HEK293 (cell line): ENCODE measurements at regions not wholly inside any gene's neighbourhood (a gene's known extent, or its start where the extent isn't known, plus 50 kb on each side); places are given as distances from the start of the nearest gene placed in this dataset.

Experiments used
- CTCF ChIA-PET: fragments of 350-600 bp; formaldehyde crosslinking; extraction: SDS; loops from one replicate; lab custom pipeline; 2021; ENCODE audit warnings: antibody characterized with exemption; lab: Yijun Ruan, JAX
- POLR2A ChIA-PET: fragments of 300-600 bp; formaldehyde crosslinking; extraction: SDS; loops from one replicate; lab custom pipeline; 2020; ENCODE audit warnings: antibody characterized with exemption, inconsistent platforms; lab: Yijun Ruan, JAX
- H3K27ac ChIP-seq: fragments of 200-500 bp; sonication (Bioruptor generic); 2 replicates; pipeline ENCODE4 v1.5.1; 2014; ENCODE audit warnings: low read depth, low read length, control low read depth, inconsistent platforms; ENCODE audit errors: extremely low read depth
- H3K36me3 ChIP-seq, 2 experiments: fragments of 200-500 bp in 1 of 2; sonication (Bioruptor generic) in 1 of 2; 1 replicate in 1 of 2; 2 replicates in 1 of 2; pipeline ENCODE4 v1.5.1; 2014 to 2017; ENCODE audit warnings: inconsistent platforms in 2 of 2, low read length in 2 of 2; ENCODE audit not compliant: control insufficient read depth in 2 of 2, insufficient read depth in 1 of 2
- H3K4me1 ChIP-seq: fragments of 200-500 bp; sonication (Bioruptor generic); 2 replicates; pipeline ENCODE4 v1.5.1; 2014; ENCODE audit warnings: mild to moderate bottlenecking, low read length, inconsistent platforms; ENCODE audit not compliant: control insufficient read depth, insufficient read depth
- H3K4me3 ChIP-seq: 2 replicates; pipeline ENCODE4 v1.5.1; 2011; ENCODE audit warnings: low read depth, mild to moderate bottlenecking, control low read depth, low read length, moderate library complexity
- H3K9me3 ChIP-seq: fragments of 200-500 bp; sonication (Bioruptor generic); 2 replicates; pipeline ENCODE4 v1.5.1; 2014; ENCODE audit warnings: low read depth, low read length, inconsistent platforms; ENCODE audit not compliant: control insufficient read depth, insufficient read depth
- EGR2 ChIP-seq: fragments of 450-650 bp; formaldehyde crosslinking; IDR thresholded peaks from 2 replicates; pipeline ENCODE4 v1.5.1; 2016; ENCODE audit warnings: low read depth, missing biosample characterization, missing genetic modification characterization
- OSR2 ChIP-seq: fragments of 450-650 bp; formaldehyde crosslinking; IDR thresholded peaks from 2 replicates; pipeline ENCODE4 v1.5.1; 2016; ENCODE audit warnings: missing biosample characterization, missing genetic modification characterization
- OVOL3 ChIP-seq: fragments of 450-650 bp; formaldehyde crosslinking; IDR thresholded peaks from 2 replicates; pipeline ENCODE4 v1.5.1; 2016; ENCODE audit warnings: missing biosample characterization, missing genetic modification characterization
- SALL2 ChIP-seq: fragments of 450-650 bp; formaldehyde crosslinking; IDR thresholded peaks from 2 replicates; pipeline ENCODE4 v1.5.0; 2017; ENCODE audit warnings: missing biosample characterization, mild to moderate bottlenecking, missing genetic modification characterization, borderline replicate concordance
- ZNF146 ChIP-seq: fragments of 450-650 bp; formaldehyde crosslinking; IDR thresholded peaks from 2 replicates; pipeline ENCODE4 v1.5.1; 2016; ENCODE audit warnings: missing biosample characterization, missing genetic modification characterization
- ZNF155 ChIP-seq: fragments of 450-650 bp; formaldehyde crosslinking; IDR thresholded peaks from 2 replicates; pipeline ENCODE4 v1.5.1; 2016; ENCODE audit warnings: missing biosample characterization, missing genetic modification characterization
- ZNF16 ChIP-seq: fragments of 450-650 bp; formaldehyde crosslinking; IDR thresholded peaks from 2 replicates; pipeline ENCODE4 v1.5.1; 2016; ENCODE audit warnings: low read depth, missing biosample characterization, missing genetic modification characterization
- ZNF169 ChIP-seq: fragments of 450-650 bp; formaldehyde crosslinking; IDR thresholded peaks from 2 replicates; pipeline ENCODE4 v1.5.1; 2016; ENCODE audit warnings: missing biosample characterization, missing genetic modification characterization
- ZNF24 ChIP-seq: fragments of 450-650 bp; formaldehyde crosslinking; IDR thresholded peaks from 2 replicates; pipeline ENCODE4 v1.5.1; 2016; ENCODE audit warnings: missing biosample characterization, missing genetic modification characterization
- ZNF354C ChIP-seq: fragments of 450-650 bp; formaldehyde crosslinking; IDR thresholded peaks from 2 replicates; pipeline ENCODE4 v1.5.1; 2016; ENCODE audit warnings: missing biosample characterization, missing genetic modification characterization, low read depth, borderline replicate concordance
- ZNF48 ChIP-seq: fragments of 450-650 bp; formaldehyde crosslinking; IDR thresholded peaks from 2 replicates; pipeline ENCODE4 v1.5.1; 2016; ENCODE audit warnings: missing biosample characterization, missing genetic modification characterization
- ZNF530 ChIP-seq: fragments of 450-650 bp; formaldehyde crosslinking; IDR thresholded peaks from 2 replicates; pipeline ENCODE4 v1.5.1; 2016; ENCODE audit warnings: low read depth, missing biosample characterization, missing genetic modification characterization
- ZNF654 ChIP-seq: fragments of 450-650 bp; formaldehyde crosslinking; IDR thresholded peaks from 2 replicates; pipeline ENCODE4 v1.5.1; 2016; ENCODE audit warnings: low read depth, missing biosample characterization, missing genetic modification characterization
- TF ChIP-seq, protein P1 (sequence below): fragments of 450-650 bp; formaldehyde crosslinking; IDR thresholded peaks from 2 replicates; pipeline ENCODE4 v1.5.1; 2016; ENCODE audit warnings: missing biosample characterization, missing genetic modification characterization, low read depth
- TF ChIP-seq, protein P2 (sequence below): fragments of 450-650 bp; formaldehyde crosslinking; IDR thresholded peaks from 2 replicates; pipeline ENCODE4 v1.5.1; 2016; ENCODE audit warnings: missing biosample characterization, missing genetic modification characterization
- TF ChIP-seq, protein P3 (sequence below): fragments of 450-650 bp; formaldehyde crosslinking; IDR thresholded peaks from 2 replicates; pipeline ENCODE4 v1.5.1; 2016; ENCODE audit warnings: missing biosample characterization, missing genetic modification characterization
- TF ChIP-seq, protein P4 (sequence below): fragments of 450-650 bp; formaldehyde crosslinking; IDR thresholded peaks from 2 replicates; pipeline ENCODE4 v1.5.1; 2017; ENCODE audit warnings: missing biosample characterization, missing genetic modification characterization
- TF ChIP-seq, protein P5 (sequence below): fragments of 450-650 bp; formaldehyde crosslinking; IDR thresholded peaks from 2 replicates; pipeline ENCODE4 v1.5.1; 2016; ENCODE audit warnings: missing biosample characterization, missing genetic modification characterization, borderline replicate concordance

DNA sequence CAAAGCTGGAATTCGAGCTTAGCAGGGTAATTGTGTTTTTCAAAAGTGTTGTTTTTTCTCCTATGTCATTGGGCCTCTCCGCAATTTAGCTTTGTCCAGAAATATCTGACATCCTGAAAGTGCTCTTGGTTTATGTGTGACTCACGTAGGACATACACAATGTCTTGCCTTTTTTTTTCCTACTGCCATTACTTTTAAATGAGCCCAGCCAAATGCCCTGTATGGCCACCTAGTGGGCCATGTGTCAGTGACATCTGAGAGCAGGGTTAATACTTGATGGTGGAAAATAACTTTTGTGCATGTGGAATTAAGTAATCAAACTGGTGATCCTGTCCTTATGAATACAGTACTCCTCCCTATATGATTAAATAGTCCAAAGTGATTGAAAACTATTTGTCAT is 1411.1 kb upstream of the TENM3 start (continued):
- TF ChIP-seq, protein P1, sequence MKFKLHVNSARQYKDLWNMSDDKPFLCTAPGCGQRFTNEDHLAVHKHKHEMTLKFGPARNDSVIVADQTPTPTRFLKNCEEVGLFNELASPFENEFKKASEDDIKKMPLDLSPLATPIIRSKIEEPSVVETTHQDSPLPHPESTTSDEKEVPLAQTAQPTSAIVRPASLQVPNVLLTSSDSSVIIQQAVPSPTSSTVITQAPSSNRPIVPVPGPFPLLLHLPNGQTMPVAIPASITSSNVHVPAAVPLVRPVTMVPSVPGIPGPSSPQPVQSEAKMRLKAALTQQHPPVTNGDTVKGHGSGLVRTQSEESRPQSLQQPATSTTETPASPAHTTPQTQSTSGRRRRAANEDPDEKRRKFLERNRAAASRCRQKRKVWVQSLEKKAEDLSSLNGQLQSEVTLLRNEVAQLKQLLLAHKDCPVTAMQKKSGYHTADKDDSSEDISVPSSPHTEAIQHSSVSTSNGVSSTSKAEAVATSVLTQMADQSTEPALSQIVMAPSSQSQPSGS (tag by site-specific recombination): no peak
- TF ChIP-seq, protein P2, sequence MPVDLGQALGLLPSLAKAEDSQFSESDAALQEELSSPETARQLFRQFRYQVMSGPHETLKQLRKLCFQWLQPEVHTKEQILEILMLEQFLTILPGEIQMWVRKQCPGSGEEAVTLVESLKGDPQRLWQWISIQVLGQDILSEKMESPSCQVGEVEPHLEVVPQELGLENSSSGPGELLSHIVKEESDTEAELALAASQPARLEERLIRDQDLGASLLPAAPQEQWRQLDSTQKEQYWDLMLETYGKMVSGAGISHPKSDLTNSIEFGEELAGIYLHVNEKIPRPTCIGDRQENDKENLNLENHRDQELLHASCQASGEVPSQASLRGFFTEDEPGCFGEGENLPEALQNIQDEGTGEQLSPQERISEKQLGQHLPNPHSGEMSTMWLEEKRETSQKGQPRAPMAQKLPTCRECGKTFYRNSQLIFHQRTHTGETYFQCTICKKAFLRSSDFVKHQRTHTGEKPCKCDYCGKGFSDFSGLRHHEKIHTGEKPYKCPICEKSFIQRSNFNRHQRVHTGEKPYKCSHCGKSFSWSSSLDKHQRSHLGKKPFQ: no peak
- TF ChIP-seq ZNF354C (no peak), OSR2 (tag by site-specific recombination) (no peak), ZNF155 (tag by site-specific recombination) (no peak), ZNF16 (no peak), ZNF48 (tag by site-specific recombination) (no peak), ZNF654 (tag by site-specific recombination) (no peak), ZNF24 (tag by site-specific recombination) (no peak), OVOL3 (tag by site-specific recombination) (no peak), SALL2 (tag by site-specific recombination) (no peak)
- TF ChIP-seq, protein P3, sequence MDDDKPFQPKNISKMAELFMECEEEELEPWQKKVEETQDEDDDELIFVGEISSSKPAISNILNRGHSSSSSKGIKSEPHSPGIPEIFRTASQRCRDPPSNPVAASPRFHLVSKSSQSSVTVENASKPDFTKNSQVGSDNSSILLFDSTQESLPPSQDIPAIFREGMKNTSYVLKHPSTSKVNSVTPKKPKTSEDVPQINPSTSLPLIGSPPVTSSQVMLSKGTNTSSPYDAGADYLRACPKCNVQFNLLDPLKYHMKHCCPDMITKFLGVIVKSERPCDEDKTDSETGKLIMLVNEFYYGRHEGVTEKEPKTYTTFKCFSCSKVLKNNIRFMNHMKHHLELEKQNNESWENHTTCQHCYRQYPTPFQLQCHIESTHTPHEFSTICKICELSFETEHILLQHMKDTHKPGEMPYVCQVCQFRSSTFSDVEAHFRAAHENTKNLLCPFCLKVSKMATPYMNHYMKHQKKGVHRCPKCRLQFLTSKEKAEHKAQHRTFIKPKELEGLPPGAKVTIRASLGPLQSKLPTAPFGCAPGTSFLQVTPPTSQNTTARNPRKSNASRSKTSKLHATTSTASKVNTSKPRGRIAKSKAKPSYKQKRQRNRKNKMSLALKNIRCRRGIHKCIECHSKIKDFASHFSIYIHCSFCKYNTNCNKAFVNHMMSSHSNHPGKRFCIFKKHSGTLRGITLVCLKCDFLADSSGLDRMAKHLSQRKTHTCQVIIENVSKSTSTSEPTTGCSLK (tag by site-specific recombination): no peak
- TF ChIP-seq, protein P4, sequence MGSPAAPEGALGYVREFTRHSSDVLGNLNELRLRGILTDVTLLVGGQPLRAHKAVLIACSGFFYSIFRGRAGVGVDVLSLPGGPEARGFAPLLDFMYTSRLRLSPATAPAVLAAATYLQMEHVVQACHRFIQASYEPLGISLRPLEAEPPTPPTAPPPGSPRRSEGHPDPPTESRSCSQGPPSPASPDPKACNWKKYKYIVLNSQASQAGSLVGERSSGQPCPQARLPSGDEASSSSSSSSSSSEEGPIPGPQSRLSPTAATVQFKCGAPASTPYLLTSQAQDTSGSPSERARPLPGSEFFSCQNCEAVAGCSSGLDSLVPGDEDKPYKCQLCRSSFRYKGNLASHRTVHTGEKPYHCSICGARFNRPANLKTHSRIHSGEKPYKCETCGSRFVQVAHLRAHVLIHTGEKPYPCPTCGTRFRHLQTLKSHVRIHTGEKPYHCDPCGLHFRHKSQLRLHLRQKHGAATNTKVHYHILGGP: no peak
- TF ChIP-seq, protein P5, sequence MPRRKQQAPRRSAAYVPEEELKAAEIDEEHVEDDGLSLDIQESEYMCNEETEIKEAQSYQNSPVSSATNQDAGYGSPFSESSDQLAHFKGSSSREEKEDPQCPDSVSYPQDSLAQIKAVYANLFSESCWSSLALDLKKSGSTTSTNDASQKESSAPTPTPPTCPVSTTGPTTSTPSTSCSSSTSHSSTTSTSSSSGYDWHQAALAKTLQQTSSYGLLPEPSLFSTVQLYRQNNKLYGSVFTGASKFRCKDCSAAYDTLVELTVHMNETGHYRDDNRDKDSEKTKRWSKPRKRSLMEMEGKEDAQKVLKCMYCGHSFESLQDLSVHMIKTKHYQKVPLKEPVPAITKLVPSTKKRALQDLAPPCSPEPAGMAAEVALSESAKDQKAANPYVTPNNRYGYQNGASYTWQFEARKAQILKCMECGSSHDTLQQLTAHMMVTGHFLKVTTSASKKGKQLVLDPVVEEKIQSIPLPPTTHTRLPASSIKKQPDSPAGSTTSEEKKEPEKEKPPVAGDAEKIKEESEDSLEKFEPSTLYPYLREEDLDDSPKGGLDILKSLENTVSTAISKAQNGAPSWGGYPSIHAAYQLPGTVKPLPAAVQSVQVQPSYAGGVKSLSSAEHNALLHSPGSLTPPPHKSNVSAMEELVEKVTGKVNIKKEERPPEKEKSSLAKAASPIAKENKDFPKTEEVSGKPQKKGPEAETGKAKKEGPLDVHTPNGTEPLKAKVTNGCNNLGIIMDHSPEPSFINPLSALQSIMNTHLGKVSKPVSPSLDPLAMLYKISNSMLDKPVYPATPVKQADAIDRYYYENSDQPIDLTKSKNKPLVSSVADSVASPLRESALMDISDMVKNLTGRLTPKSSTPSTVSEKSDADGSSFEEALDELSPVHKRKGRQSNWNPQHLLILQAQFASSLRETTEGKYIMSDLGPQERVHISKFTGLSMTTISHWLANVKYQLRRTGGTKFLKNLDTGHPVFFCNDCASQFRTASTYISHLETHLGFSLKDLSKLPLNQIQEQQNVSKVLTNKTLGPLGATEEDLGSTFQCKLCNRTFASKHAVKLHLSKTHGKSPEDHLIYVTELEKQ (tag by site-specific recombination): no peak

DNA sequence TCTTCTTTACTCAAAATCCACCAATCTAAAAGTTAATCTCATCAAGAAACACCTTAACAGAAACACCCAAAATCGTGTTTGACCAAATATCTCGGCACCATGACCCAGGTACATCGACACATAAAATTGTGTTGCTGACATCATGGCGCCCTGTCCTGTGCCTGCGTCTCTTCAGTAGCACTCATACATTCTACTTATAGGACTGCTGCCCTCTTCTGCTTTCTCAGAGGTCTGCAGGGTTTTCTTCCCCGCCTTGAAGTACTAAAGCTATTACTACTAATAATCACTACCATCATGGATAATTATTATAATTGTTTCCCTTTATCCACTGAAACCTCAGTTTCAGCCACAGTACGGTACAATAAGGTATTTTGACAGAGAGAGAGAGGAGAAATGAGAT is 1403.1 kb upstream of the TENM3 start:
- H3K4me1 ChIP-seq: no peaks in the 10 kb centered on the region
- H3K27ac ChIP-seq: no peak overlapping the region
- no peak for TF ChIP-seq ZNF530 (tag by site-specific recombination)
- TF ChIP-seq EGR2 (tag by site-specific recombination): no peak
- no peak for TF ChIP-seq ZNF169 (tag by site-specific recombination)
- TF ChIP-seq ZNF146 (tag by site-specific recombination): no peak
- no peaks in the 10 kb centered on the region for H3K36me3 ChIP-seq
- CTCF ChIA-PET: no interaction called here
- no peak overlapping the region for H3K4me3 ChIP-seq
- POLR2A ChIA-PET: no interaction called here
- H3K9me3 ChIP-seq: no peaks in the 10 kb centered on the region
